IMR-90 (cell line): ENCODE measurements at regions not wholly inside any gene's neighbourhood (a gene's known extent, or its start where the extent isn't known, plus 50 kb on each side); places are given as distances from the start of the nearest gene placed in this dataset.

Experiments
- ATAC-seq: fragments of 200-7000 bp; cut with Tn5 transposase; 2 replicates; pipeline ENCODE4 v1.9.1; 2020; ENCODE audit warnings: low read depth, mild to moderate bottlenecking, moderate library complexity
- BruUV-seq: library from RNA; stranded (reverse); fragments of 400-500 nt; replicated peaks from 2 replicates; lab custom pipeline; 2021; lab: Mats Ljungman, UMichigan
- CTCF ChIA-PET: fragments of 300-600 bp; formaldehyde crosslinking; extraction: SDS; loops from one replicate; lab custom pipeline; 2021; ENCODE audit warnings: antibody characterized with exemption; lab: Yijun Ruan, JAX
- POLR2A ChIA-PET: fragments of 300-600 bp; sonication (Branson Sonifier 250); formaldehyde crosslinking; loops from one replicate; lab custom pipeline; 2022; ENCODE audit warnings: antibody characterized with exemption; ENCODE audit not compliant: unreplicated experiment; lab: Charles Lee
- DNase-seq: peaks from one replicate; pipeline ENCODE4 v3.0.0; 2013
- H2AFZ ChIP-seq: replicated peaks from 2 replicates; pipeline ENCODE3; 2013; ENCODE audit warnings: low read length, mild to moderate bottlenecking; ENCODE audit not compliant: poor library complexity
- H2AK5ac ChIP-seq: 2 replicates; pipeline ENCODE4 v1.6.1; 2013; ENCODE audit warnings: low read depth, low read length, inconsistent platforms
- H2AK9ac ChIP-seq: replicated peaks from 2 replicates; pipeline ENCODE3; 2013; ENCODE audit warnings: mild to moderate bottlenecking, low read depth, low read length, moderate library complexity; ENCODE audit not compliant: poor library complexity
- H2BK120ac ChIP-seq: 2 replicates; pipeline ENCODE4 v1.6.1; 2013; ENCODE audit warnings: low read depth, low read length, inconsistent platforms
- H2BK15ac ChIP-seq: 3 replicates; pipeline ENCODE4 v1.6.1; 2013; ENCODE audit warnings: low read depth, low read length, inconsistent platforms
- H2BK20ac ChIP-seq: 2 replicates; pipeline ENCODE4 v1.6.1; 2013; ENCODE audit warnings: low read depth, mild to moderate bottlenecking, inconsistent platforms, low read length, moderate library complexity
- H2BK5ac ChIP-seq: 2 replicates; pipeline ENCODE4 v1.6.1; 2013; ENCODE audit warnings: mild to moderate bottlenecking, low read depth, low read length, inconsistent platforms; ENCODE audit not compliant: poor library complexity, severe bottlenecking
- H3K14ac ChIP-seq: replicated peaks from 2 replicates; pipeline ENCODE4 v1.6.1; 2013; ENCODE audit warnings: low read depth, low read length, inconsistent platforms
- H3K18ac ChIP-seq: 2 replicates; pipeline ENCODE4 v1.6.1; 2013; ENCODE audit warnings: low read depth, low read length, control low read depth
- H3K23ac ChIP-seq: 2 replicates; pipeline ENCODE4 v1.6.1; 2013; ENCODE audit warnings: low read depth, low read length, inconsistent platforms
- H3K27ac ChIP-seq: 2 replicates; pipeline ENCODE4 v1.5.1; 2013; ENCODE audit warnings: mild to moderate bottlenecking, control low read depth, low read length; ENCODE audit not compliant: insufficient read depth
- H3K27me3 ChIP-seq: 2 replicates; pipeline ENCODE4 v1.6.1; 2013; ENCODE audit warnings: low read length; ENCODE audit not compliant: control insufficient read depth, insufficient read depth
- H3K36me3 ChIP-seq: 2 replicates; pipeline ENCODE4 v1.6.1; 2013; ENCODE audit warnings: low read length, mixed read lengths; ENCODE audit not compliant: control insufficient read depth, insufficient read depth
- H3K4ac ChIP-seq: 2 replicates; pipeline ENCODE4 v1.6.1; 2013; ENCODE audit warnings: low read depth, low read length, inconsistent platforms
- H3K4me1 ChIP-seq: 2 replicates; pipeline ENCODE4 v1.6.1; 2013; ENCODE audit warnings: low read length, mixed read lengths; ENCODE audit not compliant: control insufficient read depth, insufficient read depth
- H3K4me2 ChIP-seq: 2 replicates; pipeline ENCODE4 v1.6.1; 2013; ENCODE audit warnings: low read depth, mild to moderate bottlenecking, control low read depth, low read length, moderate library complexity
- H3K4me3 ChIP-seq: 2 replicates; pipeline ENCODE4 v1.5.1; 2013; ENCODE audit warnings: low read depth, mild to moderate bottlenecking, control low read depth, low read length, moderate library complexity; ENCODE audit not compliant: insufficient read depth
- H3K56ac ChIP-seq: 2 replicates; pipeline ENCODE4 v1.6.1; 2013; ENCODE audit warnings: low read length, inconsistent platforms; ENCODE audit not compliant: insufficient read depth; ENCODE audit errors: extremely low read depth
- H3K79me1 ChIP-seq, 2 experiments: 2 replicates each; pipeline ENCODE4 v1.6.1; 2013; ENCODE audit warnings: low read length in 2 of 2, inconsistent platforms in 1 of 2, low read depth in 1 of 2
- H3K9ac ChIP-seq: 2 replicates; pipeline ENCODE4 v1.6.1; 2013; ENCODE audit warnings: low read depth, low read length, control low read depth
- H3K9me1 ChIP-seq: 2 replicates; pipeline ENCODE4 v1.6.1; 2013; ENCODE audit warnings: low read length, inconsistent platforms; ENCODE audit not compliant: insufficient read depth
- H3K9me3 ChIP-seq: 2 replicates; pipeline ENCODE4 v1.6.1; 2013; ENCODE audit warnings: low read length; ENCODE audit not compliant: control insufficient read depth, insufficient read depth
- H4K20me1 ChIP-seq: 2 replicates; pipeline ENCODE4 v1.6.1; 2013; ENCODE audit warnings: low read length, inconsistent platforms; ENCODE audit not compliant: insufficient read depth
- H4K5ac ChIP-seq: 2 replicates; pipeline ENCODE4 v1.6.1; 2013; ENCODE audit warnings: mild to moderate bottlenecking, low read depth, low read length, control low read depth
- H4K8ac ChIP-seq, 2 experiments: 2 replicates each; pipeline ENCODE4 v1.6.1; 2013; ENCODE audit warnings: low read depth in 2 of 2, low read length in 2 of 2, control low read depth in 1 of 2, inconsistent platforms in 1 of 2
- H4K91ac ChIP-seq: 2 replicates; pipeline ENCODE4 v1.6.1; 2013; ENCODE audit warnings: low read depth, low read length, inconsistent platforms; ENCODE audit not compliant: insufficient read depth
- BHLHE40 ChIP-seq: fragments of 150-350 bp; IDR thresholded peaks from 2 replicates; pipeline ENCODE4 v1.6.1; 2016; ENCODE audit warnings: mild to moderate bottlenecking, low read depth, low read length
- CEBPB ChIP-seq: IDR thresholded peaks from 2 replicates; pipeline ENCODE4 v1.6.1; 2012; ENCODE audit warnings: low read depth, low read length, improper control_type of control experiment
- CHD1 ChIP-seq: IDR thresholded peaks from 2 replicates; pipeline ENCODE4 v1.6.1; 2012; ENCODE audit warnings: low read depth, low read length, improper control_type of control experiment
- CTCF ChIP-seq: conservative IDR thresholded peaks from 2 replicates; pipeline ENCODE4 v1.5.1; 2012; ENCODE audit warnings: mild to moderate bottlenecking, low read depth, low read length, improper control_type of control experiment
- ELK1 ChIP-seq: fragments of 150-350 bp; IDR thresholded peaks from 2 replicates; pipeline ENCODE4 v1.6.1; 2016; ENCODE audit warnings: low read depth, mild to moderate bottlenecking, low read length, moderate library complexity, borderline replicate concordance
- FOS ChIP-seq: fragments of 150-350 bp; IDR thresholded peaks from 2 replicates; pipeline ENCODE4 v1.6.1; 2016; ENCODE audit warnings: low read depth, low read length
- MAFK ChIP-seq: IDR thresholded peaks from 2 replicates; pipeline ENCODE4 v1.6.1; 2012; ENCODE audit warnings: low read depth, low read length, improper control_type of control experiment
- MAZ ChIP-seq: IDR thresholded peaks from 2 replicates; pipeline ENCODE4 v1.6.1; 2012; ENCODE audit warnings: low read depth, mild to moderate bottlenecking, low read length, improper control_type of control experiment, moderate library complexity, borderline replicate concordance
- MXI1 ChIP-seq: IDR thresholded peaks from 2 replicates; pipeline ENCODE4 v1.6.1; 2012; ENCODE audit warnings: low read depth, mild to moderate bottlenecking, low read length, moderate library complexity, borderline replicate concordance
- NFE2L2 ChIP-seq: fragments of 150-350 bp; IDR thresholded peaks from 2 replicates; pipeline ENCODE4 v1.6.1; 2016; ENCODE audit warnings: low read depth, mild to moderate bottlenecking, low read length
- POLR2A ChIP-seq: IDR thresholded peaks from 2 replicates; pipeline ENCODE4 v1.6.1; 2012; ENCODE audit warnings: mild to moderate bottlenecking, low read depth, low read length
- RAD21 ChIP-seq: IDR thresholded peaks from 2 replicates; pipeline ENCODE4 v1.6.1; 2012; ENCODE audit warnings: low read length, improper control_type of control experiment
- RCOR1 ChIP-seq: IDR thresholded peaks from 2 replicates; pipeline ENCODE4 v1.6.1; 2012; ENCODE audit warnings: mild to moderate bottlenecking, low read length, improper control_type of control experiment; ENCODE audit not compliant: insufficient replicate concordance
- RFX5 ChIP-seq: IDR thresholded peaks from 2 replicates; pipeline ENCODE4 v1.8.0; 2012; ENCODE audit warnings: low read depth, mild to moderate bottlenecking, low read length, moderate library complexity
- SMC3 ChIP-seq: fragments of 150-350 bp; IDR thresholded peaks from 2 replicates; pipeline ENCODE4 v1.6.1; 2016; ENCODE audit warnings: low read depth, mild to moderate bottlenecking, antibody characterized with exemption, low read length, moderate library complexity
- USF2 ChIP-seq: fragments of 150-350 bp; IDR thresholded peaks from 2 replicates; pipeline ENCODE4 v1.6.1; 2017; ENCODE audit warnings: mild to moderate bottlenecking, antibody characterized with exemption, low read length, low read depth
- WGBS, 2 experiments: methylation state at CpG; one replicate each; pipeline versions ENCODE4 v1.1.5 to v1.1.7; 2013; ENCODE audit warnings: missing lambda C conversion rate in 2 of 2; ENCODE audit not compliant: insufficient read length in 1 of 2; ENCODE audit errors: extremely low coverage in 2 of 2; 5-methylcytosine and 5-hydroxymethylcytosine counted together
- dilution Hi-C: fragments of 300-500 bp; cut with HindIII; formaldehyde crosslinking; loops from one replicate; pipeline ENCODE4 v1.14.3; 2018; ENCODE audit warnings: low sequenced_read_pairs; ENCODE audit not compliant: unreplicated experiment
- in situ Hi-C: fragments of 300-500 bp; cut with MboI; formaldehyde crosslinking; loops from 3 replicates; pipeline ENCODE4 v1.14.3; 2019; ENCODE audit warnings: low sequenced_read_pairs, inconsistent platforms, mixed read lengths
- intact Hi-C: fragments of 100-400 bp; cut with micrococcal nuclease; formaldehyde crosslinking; loops from 2 replicates; pipeline ENCODE4 v1.10.0; 2022

- Histone ChIP-seq H3K14ac (no peak overlapping the region), H3K9me1 (no peaks in the 10 kb centered on the region), H3K18ac (no peak overlapping the region), H4K8ac (no peak overlapping the region), H4K20me1 (no peaks in the 10 kb centered on the region), H3K4ac (no peak overlapping the region), H3K36me3 (no peaks in the 10 kb centered on the region), H3K9ac (no peak overlapping the region), H4K91ac (no peak overlapping the region), H3K27ac (no peak overlapping the region), H3K4me2 (no peak overlapping the region), H2BK5ac (no peak overlapping the region), H3K9me3 (no peaks in the 10 kb centered on the region), H2BK20ac (no peak overlapping the region), H3K23ac (no peak overlapping the region), H3K4me3 (no peak overlapping the region), H2AK9ac (no peak overlapping the region), H3K56ac (no peak overlapping the region), H2BK15ac (no peak overlapping the region), H3K79me1 (no peaks in the 10 kb centered on the region), H3K27me3 (no peaks in the 10 kb centered on the region), H2AFZ (no peak overlapping the region), H4K5ac (no peak overlapping the region), H3K4me1 (no peaks in the 10 kb centered on the region), H2BK120ac (no peak overlapping the region), H2AK5ac (no peak overlapping the region)
- dilution Hi-C loops (no loop called here), in situ Hi-C loops (no loop called here), intact Hi-C loops (no loop called here)
- no TSS peak for BruUV-seq
- WGBS, 2 experiments, result 100% methylated on average over 3 of the region's 3 CpGs; no CpG with 5 or more reads in 1 of the 2 experiments
- ChIA-PET CTCF (no interaction called here), POLR2A (no interaction called here)
- DNase-seq (no peak), ATAC-seq (no peak)
- TF ChIP-seq USF2 (no peak), RFX5 (no peak), SMC3 (no peak), RAD21 (no peak), CHD1 (no peak), RCOR1 (no peak), BHLHE40 (no peak), MAZ (no peak), CTCF (no peak), NFE2L2 (no peak), FOS (no peak), MAFK (no peak), MXI1 (no peak), ELK1 (no peak), CEBPB (no peak), POLR2A (no peak)
These were observed 666.6 kb downstream of the SEMA5A start for GRCh38 chr5:8879248-8879647.
